Small intestine (tissue), 7 donors: ENCODE measurements at regions not wholly inside any gene's neighbourhood (a gene's known extent, or its start where the extent isn't known, plus 50 kb on each side); places are given as distances from the start of the nearest gene placed in this dataset.

Source experiments
- DNase-seq, 2 donors: peaks; one replicate each; pipeline versions ENCODE4 v3.0.0 to v3.0.0-alpha.2; 2013
- FAIRE-seq: peaks from 2 replicates; lab custom pipeline; 2012; peaks lifted over from hg19 to GRCh38; lab: Jason Lieb, UNC
- H3K27ac ChIP-seq, 3 donors: one replicate each; pipeline ENCODE4 v1.5.1; 2013; ENCODE audit warnings: low read length in 2 of 3, mild to moderate bottlenecking in 2 of 3, control low read depth in 1 of 3, inconsistent platforms in 1 of 3, low read depth in 1 of 3, moderate library complexity in 1 of 3
- H3K27me3 ChIP-seq, 3 donors: one replicate each; pipeline ENCODE4 v1.6.1; 2013; ENCODE audit warnings: low read length in 3 of 3, inconsistent platforms in 1 of 3; ENCODE audit not compliant: control insufficient read depth in 3 of 3, insufficient read depth in 3 of 3
- H3K36me3 ChIP-seq, 3 donors: one replicate each; pipeline ENCODE4 v1.6.1; 2013; ENCODE audit warnings: low read length in 3 of 3, inconsistent platforms in 1 of 3, low read depth in 1 of 3, mild to moderate bottlenecking in 1 of 3, moderate library complexity in 1 of 3; ENCODE audit not compliant: control insufficient read depth in 3 of 3, insufficient read depth in 2 of 3
- H3K4me1 ChIP-seq, 3 donors: one replicate each; pipeline ENCODE4 v1.6.1; 2013; ENCODE audit warnings: low read length in 2 of 3, inconsistent platforms in 1 of 3, low read depth in 1 of 3, mild to moderate bottlenecking in 1 of 3, moderate library complexity in 1 of 3; ENCODE audit not compliant: control insufficient read depth in 3 of 3, insufficient read depth in 2 of 3
- H3K4me3 ChIP-seq, 3 donors: one replicate each; pipeline ENCODE4 v1.5.1; 2013; ENCODE audit warnings: low read length in 3 of 3, control low read depth in 1 of 3, inconsistent platforms in 1 of 3, low read depth in 1 of 3, mild to moderate bottlenecking in 1 of 3, moderate library complexity in 1 of 3
- H3K9me3 ChIP-seq, 2 donors: one replicate each; pipeline ENCODE4 v1.6.1; 2013; ENCODE audit warnings: low read depth in 1 of 2, low read length in 1 of 2; ENCODE audit not compliant: control insufficient read depth in 2 of 2, insufficient read depth in 1 of 2
- WGBS, 3 donors: extraction: QIAGEN DNeasy Blood & Tissue Kit; methylation state at CpG; one replicate each; pipeline ENCODE4 v1.1.7; 2013; 5-methylcytosine and 5-hydroxymethylcytosine counted together
- donor health status: healthy with polysubstance abuse.
- donor health status: control.
- donor health status: control.
- donor health status: Bipolar disorder and iron deficiency.
- donor health status: healthy.

DNA sequence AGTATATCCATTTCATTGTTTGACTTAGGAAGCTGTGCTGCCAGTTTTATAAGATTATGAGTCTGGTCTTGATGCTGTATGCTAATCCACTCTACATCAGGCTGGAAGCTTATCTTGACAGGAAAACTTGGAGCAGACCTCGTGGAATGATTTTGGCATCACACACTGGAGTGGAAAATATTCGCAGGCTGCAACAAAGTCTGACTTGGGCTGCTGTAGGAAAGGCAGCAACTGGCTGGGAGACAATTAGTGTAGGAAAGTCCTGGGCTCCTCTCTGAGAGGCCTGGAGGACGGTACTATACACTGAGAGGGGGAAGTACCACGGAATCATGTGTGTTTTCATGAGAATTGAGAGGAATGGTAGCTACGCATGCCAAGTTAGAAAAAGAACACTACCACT lies 383.7 kb downstream of the ETNK1 start:
- Histone ChIP-seq H3K27ac (no peak overlapping the region), H3K36me3 (no peaks in the 10 kb centered on the region), H3K4me3 (no peak overlapping the region), H3K27me3 (no peaks in the 10 kb centered on the region), H3K9me3 (no peaks in the 10 kb centered on the region), H3K4me1 (no peaks in the 10 kb centered on the region)
- DNase-seq (no peak), FAIRE-seq (no peak)
- WGBS, 3 donors = 56 to 59% (median 59%) methylated on average over 5 of the region's 5 CpGs

DNA sequence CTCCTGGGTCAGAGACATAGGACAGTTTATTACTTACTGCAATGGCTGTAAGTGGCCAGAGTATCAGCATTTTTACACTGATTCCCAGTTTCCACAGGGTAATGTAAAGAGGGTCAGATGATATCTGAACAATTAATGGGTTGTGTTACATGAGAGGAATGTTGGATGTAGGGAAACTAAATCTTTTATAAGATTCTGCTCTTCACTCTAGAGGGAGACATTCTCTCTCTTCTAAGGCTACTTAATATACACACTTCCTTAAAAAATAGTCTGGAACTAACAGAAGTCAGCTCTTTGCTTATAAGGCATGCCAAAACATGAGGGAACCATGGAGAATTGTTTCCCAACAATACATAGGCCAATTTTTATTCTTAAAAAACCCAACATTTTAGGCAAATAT lies 389.8 kb downstream of the ETNK1 start:
- H3K4me1 ChIP-seq = no peaks in the 10 kb centered on the region
- H3K9me3 ChIP-seq = no peaks in the 10 kb centered on the region
- H3K36me3 ChIP-seq = no peaks in the 10 kb centered on the region
- no peak overlapping the region for H3K27ac ChIP-seq
- FAIRE-seq (no peak), DNase-seq (no peak)
- H3K27me3 ChIP-seq = no peaks in the 10 kb centered on the region
- no peak overlapping the region for H3K4me3 ChIP-seq

DNA sequence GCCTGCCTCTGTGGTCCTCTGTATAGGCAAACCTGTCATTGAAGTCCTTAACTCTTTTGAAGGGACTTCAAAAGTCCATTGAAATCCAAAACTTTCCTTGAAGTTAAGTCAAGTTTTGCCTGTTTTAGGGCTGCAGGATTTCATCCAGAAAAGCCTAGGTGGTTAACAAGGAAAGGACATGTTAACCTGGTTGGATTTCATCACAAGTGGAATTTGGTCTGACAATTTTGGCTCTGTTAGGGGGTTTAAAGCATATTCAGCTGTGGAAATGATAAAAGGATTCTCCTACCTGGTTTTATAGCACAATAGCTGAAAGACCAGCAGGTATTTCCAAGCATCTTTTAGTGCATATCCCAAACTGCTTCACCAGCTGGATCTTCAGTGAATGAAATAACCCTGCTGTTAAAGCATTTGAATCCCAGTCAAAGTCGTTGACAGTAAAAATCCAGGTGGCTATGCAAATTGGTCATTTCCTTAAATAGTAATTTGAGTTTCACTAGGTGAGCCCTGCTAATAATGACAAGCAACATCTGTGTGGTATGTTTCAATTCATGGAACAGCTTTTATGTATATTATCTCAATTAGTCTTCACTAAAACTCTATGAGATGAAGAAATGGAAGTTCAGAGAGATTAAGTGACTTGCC lies 400.5 kb downstream of the ETNK1 start:
- Histone ChIP-seq H3K27ac (no peak overlapping the region), H3K27me3 (no peaks in the 10 kb centered on the region), H3K36me3 (no peaks in the 10 kb centered on the region), H3K9me3 (no peaks in the 10 kb centered on the region), H3K4me3 (no peak overlapping the region), H3K4me1 (no peaks in the 10 kb centered on the region)
- DNase-seq = no peak
- no peak for FAIRE-seq
- WGBS, 3 donors = 30 to 42% (median 30%) methylated on average over 1 of the region's 1 CpG

DNA sequence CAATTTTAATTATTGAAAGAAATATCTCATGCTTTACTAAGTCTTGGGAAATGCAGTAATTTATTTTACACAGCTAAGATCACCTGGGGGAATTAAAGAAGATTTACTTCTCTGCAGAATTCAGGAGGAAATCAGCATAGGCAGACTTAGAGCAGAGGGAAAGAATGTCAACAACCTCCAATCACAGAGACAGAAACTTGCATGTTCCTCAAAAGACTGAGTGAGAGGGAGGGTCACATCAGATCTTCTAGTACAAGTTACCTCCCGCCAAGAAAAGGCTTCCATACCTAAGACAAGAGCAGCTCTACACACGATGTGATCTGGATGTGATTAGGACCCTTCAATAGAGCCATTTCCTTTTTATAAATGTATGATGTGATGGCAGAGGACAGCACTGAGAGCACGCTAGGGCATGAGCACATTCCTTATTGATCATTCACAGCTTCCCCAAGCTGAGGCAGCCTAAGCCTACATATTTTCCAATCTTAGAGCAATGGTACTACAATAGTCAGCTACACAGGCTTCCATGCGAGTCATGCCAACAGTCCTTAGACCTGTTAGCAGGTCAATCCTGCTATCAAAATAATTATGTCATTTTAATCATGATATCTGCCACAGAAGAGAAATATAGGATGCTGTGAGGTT lies 403.3 kb downstream of the ETNK1 start:
- Histone ChIP-seq H3K4me3 (no peak overlapping the region), H3K27me3 (peaks cover 0 to 2% (median 0%) of the 10 kb centered on the region in 3 donors), H3K4me1 (no peaks in the 10 kb centered on the region), H3K36me3 (no peaks in the 10 kb centered on the region), H3K9me3 (no peaks in the 10 kb centered on the region), H3K27ac (no peak overlapping the region)
- no peak for FAIRE-seq
- 52 to 63% (median 60%) methylated on average over 4 of the region's 4 CpGs for WGBS, 3 donors
- no peak for DNase-seq

DNA sequence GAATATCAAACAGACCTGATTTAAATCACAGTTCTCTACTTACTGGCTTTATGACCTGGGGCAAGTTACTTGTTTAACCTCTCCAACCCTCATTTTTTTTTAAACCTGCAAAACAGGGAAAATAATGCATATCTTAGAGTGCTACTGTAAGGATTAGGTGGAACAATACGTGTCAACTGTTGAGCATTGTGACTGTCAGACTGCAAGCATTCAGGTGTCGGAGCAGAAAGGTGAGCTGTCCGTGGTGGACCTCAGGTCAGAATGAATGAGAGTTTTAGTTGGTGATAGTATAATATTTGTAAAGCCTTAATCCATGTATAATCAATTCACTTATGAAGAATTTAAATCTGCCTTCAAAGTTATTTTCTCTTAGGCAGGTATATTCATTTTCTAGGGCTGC lies 404.2 kb downstream of the ETNK1 start:
- Histone ChIP-seq H3K27ac (no peak overlapping the region), H3K4me1 (no peaks in the 10 kb centered on the region), H3K36me3 (no peaks in the 10 kb centered on the region), H3K27me3 (peaks cover 0 to 2% (median 0%) of the 10 kb centered on the region in 3 donors), H3K9me3 (no peaks in the 10 kb centered on the region), H3K4me3 (no peak overlapping the region)
- WGBS, 3 donors = 62 to 75% (median 72%) methylated on average over 3 of the region's 3 CpGs
- no peak for DNase-seq
- no peak for FAIRE-seq

DNA sequence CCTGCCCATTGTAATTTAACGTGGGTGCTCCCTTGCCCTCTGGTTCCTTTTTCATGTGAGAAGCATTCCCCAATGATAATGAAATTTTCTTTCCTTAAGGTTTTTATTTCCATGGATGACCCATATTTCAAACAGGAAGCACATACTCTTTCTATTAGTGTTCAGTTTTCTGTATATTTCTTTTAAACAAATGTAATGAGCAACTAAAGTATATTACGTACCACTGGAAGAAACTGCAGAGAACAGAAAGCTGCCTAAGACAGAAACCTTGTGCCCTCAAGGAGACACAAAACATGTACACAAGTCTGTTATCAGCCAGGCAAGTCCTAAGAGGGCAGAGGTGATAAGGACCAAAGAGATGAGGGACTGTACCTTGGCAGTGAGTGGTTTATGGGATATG lies 414.9 kb downstream of the ETNK1 start:
- Histone ChIP-seq H3K27me3 (no peaks in the 10 kb centered on the region), H3K4me1 (no peaks in the 10 kb centered on the region), H3K4me3 (no peak overlapping the region), H3K9me3 (no peaks in the 10 kb centered on the region), H3K27ac (no peak overlapping the region), H3K36me3 (no peaks in the 10 kb centered on the region)
- 64 to 75% (median 66%) methylated on average over 2 of the region's 2 CpGs for WGBS, 3 donors
- FAIRE-seq (no peak), DNase-seq (no peak)

DNA sequence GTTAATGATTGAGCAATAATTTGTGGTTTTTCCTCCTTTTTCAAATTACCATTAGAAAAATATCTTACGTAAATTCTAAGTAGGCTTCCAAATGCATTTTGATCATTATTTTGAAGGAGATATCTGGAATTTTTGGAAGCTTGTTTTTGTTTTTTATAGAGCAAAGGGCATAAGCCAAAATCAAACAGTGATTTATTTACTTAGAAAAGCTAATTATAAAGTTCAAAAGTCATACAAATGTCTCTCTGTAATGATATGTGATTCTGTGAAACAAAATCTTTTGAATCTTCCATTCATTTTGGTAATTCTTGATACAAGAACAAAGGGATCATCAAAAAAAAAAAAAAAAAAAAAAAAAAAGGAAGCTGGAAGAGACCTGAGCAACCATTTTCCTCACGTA lies 416.8 kb downstream of the ETNK1 start:
- no peaks in the 10 kb centered on the region for H3K36me3 ChIP-seq
- H3K27me3 ChIP-seq = no peaks in the 10 kb centered on the region
- H3K27ac ChIP-seq = no peak overlapping the region
- H3K4me1 ChIP-seq = no peaks in the 10 kb centered on the region
- H3K4me3 ChIP-seq = no peak overlapping the region
- FAIRE-seq (no peak), DNase-seq (no peak)
- no peaks in the 10 kb centered on the region for H3K9me3 ChIP-seq
- WGBS, 3 donors = 85 to 92% (median 89%) methylated on average over 2 of the region's 2 CpGs

DNA sequence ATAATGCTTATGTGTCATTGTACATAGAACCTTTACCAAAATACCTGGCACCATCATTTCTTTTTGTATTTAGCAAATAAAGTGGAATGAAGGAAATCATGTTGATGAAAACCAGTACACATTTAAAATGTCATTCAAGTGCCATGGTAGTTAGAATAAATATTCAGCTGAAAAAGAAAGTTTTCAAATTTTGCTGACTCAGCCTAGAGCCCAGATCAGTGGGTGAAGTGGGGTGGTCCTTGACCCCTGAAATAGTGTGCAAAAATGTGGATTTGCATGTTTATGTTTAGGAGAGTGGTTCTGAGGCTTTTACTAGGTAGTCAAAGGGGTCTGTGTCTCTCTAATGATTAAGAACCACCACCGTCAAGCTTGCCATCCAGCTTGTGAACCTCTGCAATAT lies 418.7 kb downstream of the ETNK1 start:
- no peak for FAIRE-seq
- WGBS, 3 donors = 83 to 92% (median 85%) methylated on average over 1 of the region's 1 CpG
- Histone ChIP-seq H3K27me3 (no peaks in the 10 kb centered on the region), H3K27ac (no peak overlapping the region), H3K4me3 (no peak overlapping the region), H3K4me1 (no peaks in the 10 kb centered on the region), H3K36me3 (no peaks in the 10 kb centered on the region), H3K9me3 (no peaks in the 10 kb centered on the region)
- DNase-seq = no peak

DNA sequence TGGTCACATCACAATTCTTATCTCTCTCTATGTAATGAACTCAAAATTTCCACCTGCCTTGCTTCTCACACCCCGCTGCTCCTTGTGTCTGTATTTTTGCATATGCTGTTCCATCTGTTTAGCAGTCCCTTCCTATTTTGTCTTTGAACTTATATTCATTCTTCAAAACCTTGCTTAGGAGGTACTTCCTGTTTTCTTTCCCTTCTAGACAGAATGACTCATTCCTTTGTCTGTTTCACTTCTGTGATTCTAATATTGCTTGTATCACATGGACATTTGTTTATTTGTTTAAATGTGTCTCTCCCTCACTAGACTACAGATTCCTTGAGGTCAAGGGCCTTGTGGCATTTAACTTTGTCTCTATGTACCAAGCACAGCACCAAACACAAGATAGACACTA lies 424.2 kb downstream of the ETNK1 start:
- Histone ChIP-seq H3K4me1 (no peaks in the 10 kb centered on the region), H3K9me3 (no peaks in the 10 kb centered on the region), H3K27me3 (no peaks in the 10 kb centered on the region), H3K36me3 (no peaks in the 10 kb centered on the region), H3K4me3 (no peak overlapping the region), H3K27ac (no peak overlapping the region)
- DNase-seq = no peak
- WGBS, 3 donors = 56 to 81% (median 65%) methylated on average over 1 of the region's 1 CpG
- no peak for FAIRE-seq
